HFFc6 (cell line): ENCODE measurements at regions not wholly inside any gene's neighbourhood (a gene's known extent, or its start where the extent isn't known, plus 50 kb on each side); places are given as distances from the start of the nearest gene placed in this dataset.

Experiments used
- DNase-seq: peaks from one replicate; pipeline ENCODE4 v3.0.0-alpha.2; 2018
- H3K27ac Mint-ChIP-seq: 2 replicates; pipeline ENCODE4 v1.8.0; 2020; ENCODE audit warnings: mild to moderate bottlenecking, mixed read lengths
- H3K27me3 Mint-ChIP-seq: 2 replicates; pipeline ENCODE4 v1.8.0; 2021; ENCODE audit warnings: mild to moderate bottlenecking, moderate library complexity, mixed read lengths; ENCODE audit not compliant: insufficient read depth
- H3K36me3 Mint-ChIP-seq: 2 replicates; pipeline ENCODE4 v1.8.0; 2021; ENCODE audit warnings: low read depth, mixed read lengths
- H3K4me1 Mint-ChIP-seq: 2 replicates; pipeline ENCODE4 v1.8.0; 2020; ENCODE audit warnings: low read depth, mixed read lengths
- H3K4me3 Mint-ChIP-seq: 2 replicates; pipeline ENCODE4 v1.8.0; 2020; ENCODE audit warnings: mild to moderate bottlenecking, moderate library complexity, mixed read lengths
- H3K9me3 Mint-ChIP-seq: 2 replicates; pipeline ENCODE4 v1.8.0; 2020; ENCODE audit warnings: mild to moderate bottlenecking, mixed read lengths
- CTCF ChIP-seq: fragments of 200-600 bp; sonication (generic); IDR thresholded peaks from 2 replicates; pipeline ENCODE4 v1.5.0; 2021; ENCODE audit warnings: antibody characterized with exemption, mild to moderate bottlenecking

- no peaks in the 10 kb centered on the region for H3K36me3 Mint-ChIP-seq
- peaks cover 5% of the 10 kb centered on the region for H3K27me3 Mint-ChIP-seq
- H3K9me3 Mint-ChIP-seq: no peaks in the 10 kb centered on the region
Observed at GRCh38 chr1:224850446-224850845, 79.0 kb upstream of the DNAH14 start.

DNA sequence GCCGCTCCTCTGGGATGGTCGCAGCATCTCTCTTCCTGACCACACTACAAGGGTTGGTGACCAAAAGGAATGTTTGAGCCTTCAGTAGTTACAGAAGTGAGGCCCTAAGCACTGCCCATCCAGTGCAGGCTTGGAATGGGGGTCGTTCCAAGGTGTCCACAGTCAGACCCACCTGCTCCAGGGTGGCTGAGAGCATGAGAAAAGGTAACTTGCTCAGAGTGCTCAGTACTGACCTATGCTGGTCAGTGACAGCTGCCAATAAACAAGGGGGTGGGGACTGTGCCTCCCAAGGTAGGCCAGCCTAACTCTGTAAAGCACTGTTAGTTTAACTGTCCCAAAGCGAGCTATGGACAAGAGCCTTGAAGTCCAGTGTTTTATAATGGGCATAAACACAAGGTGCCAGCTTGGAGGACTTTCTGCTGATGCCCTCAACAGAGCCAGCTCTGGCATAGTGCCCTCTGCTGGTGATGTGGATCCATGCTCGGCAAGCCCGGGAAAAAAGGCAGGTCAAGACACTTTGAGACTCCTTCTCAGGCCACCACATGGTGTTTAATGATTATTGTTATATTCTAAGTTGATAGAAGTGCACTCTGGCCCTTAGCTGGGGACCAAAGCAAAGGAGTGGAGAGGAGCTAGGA lies 78.1 kb upstream of the DNAH14 start:
- peak; percentile 47 for DNase-seq
- peaks cover 2% of the 10 kb centered on the region for H3K27me3 Mint-ChIP-seq
- peak; percentile 92 for TF ChIP-seq CTCF
- no peak overlapping the region for H3K4me3 Mint-ChIP-seq
- H3K36me3 Mint-ChIP-seq: no peaks in the 10 kb centered on the region
- no peaks in the 10 kb centered on the region for H3K9me3 Mint-ChIP-seq
- peaks cover 7% of the 10 kb centered on the region for H3K4me1 Mint-ChIP-seq
- H3K27ac Mint-ChIP-seq: no peak overlapping the region

More at GRCh38 chr1:224850446-224850845, 79.0 kb upstream of the DNAH14 start:
- H3K4me1 Mint-ChIP-seq: peaks cover 7% of the 10 kb centered on the region
- no peak overlapping the region for H3K27ac Mint-ChIP-seq
- H3K4me3 Mint-ChIP-seq: no peak overlapping the region
- TF ChIP-seq CTCF: no peak
- no peak for DNase-seq

DNA sequence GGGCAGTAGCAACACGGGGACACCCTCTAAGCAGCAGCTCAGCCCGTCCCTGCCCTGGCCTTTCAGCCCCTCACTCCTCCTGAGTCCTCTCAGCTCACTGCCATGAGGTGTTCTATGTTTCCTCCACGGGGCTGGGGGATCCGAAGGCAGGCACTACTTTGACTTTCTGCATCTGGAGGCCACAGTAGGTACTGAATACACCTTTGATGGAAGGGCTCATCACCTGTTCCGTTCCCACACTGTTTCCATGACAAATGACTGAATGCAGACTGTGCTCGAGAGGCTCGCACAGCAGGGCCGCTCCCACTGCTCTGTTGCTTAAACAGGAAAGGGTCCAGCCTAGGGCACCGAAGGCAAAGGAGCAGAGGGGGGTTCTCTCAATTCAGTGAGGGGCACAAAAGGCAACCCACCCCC lies 77.6 kb upstream of the DNAH14 start:
- no peaks in the 10 kb centered on the region for H3K9me3 Mint-ChIP-seq
- H3K27ac Mint-ChIP-seq: no peak overlapping the region
- H3K27me3 Mint-ChIP-seq: peaks cover 2% of the 10 kb centered on the region
- no peak overlapping the region for H3K4me3 Mint-ChIP-seq
- TF ChIP-seq CTCF: peak; percentile 29
- H3K4me1 Mint-ChIP-seq: peaks cover 7% of the 10 kb centered on the region
- no peak for DNase-seq
- H3K36me3 Mint-ChIP-seq: no peaks in the 10 kb centered on the region

GRCh38 chr1:224852901-224853568 lies 76.4 kb upstream of the DNAH14 start:
- peaks cover 4% of the 10 kb centered on the region for H3K27me3 Mint-ChIP-seq
- H3K9me3 Mint-ChIP-seq: no peaks in the 10 kb centered on the region
- TF ChIP-seq CTCF: peak; percentile 88
- H3K4me1 Mint-ChIP-seq: peaks cover 7% of the 10 kb centered on the region
- DNase-seq: peak; percentile 37
- no peaks in the 10 kb centered on the region for H3K36me3 Mint-ChIP-seq
- no peak overlapping the region for H3K27ac Mint-ChIP-seq
- H3K4me3 Mint-ChIP-seq: no peak overlapping the region

DNA sequence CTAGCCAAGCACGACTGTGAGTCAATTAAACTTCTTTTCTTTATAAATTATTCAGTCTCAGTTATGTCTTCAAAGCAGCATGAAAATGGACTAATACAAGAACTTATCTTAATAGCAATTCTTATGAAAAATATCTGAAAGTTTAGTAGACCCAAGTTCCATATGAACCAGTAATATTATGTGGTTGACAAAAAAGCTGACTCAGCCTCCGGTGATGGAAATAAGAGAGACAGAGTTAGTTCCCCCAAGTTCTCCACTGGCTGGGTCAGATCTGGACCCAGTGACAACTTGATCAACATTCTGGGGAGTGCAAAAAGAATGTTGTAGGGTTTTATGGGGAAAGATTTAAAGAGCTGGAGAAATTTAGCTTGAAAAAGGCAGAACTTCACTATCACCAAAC lies 72.5 kb upstream of the DNAH14 start:
- Mint-ChIP-seq H3K27ac (no peak overlapping the region), H3K9me3 (no peaks in the 10 kb centered on the region), H3K27me3 (peaks cover 19% of the 10 kb centered on the region), H3K4me1 (peaks cover 7% of the 10 kb centered on the region), H3K36me3 (no peaks in the 10 kb centered on the region), H3K4me3 (no peak overlapping the region)
- no peak for DNase-seq
- no peak for TF ChIP-seq CTCF
